Endothelial cell of umbilical vein (primary cell): ENCODE measurements at regions not wholly inside any gene's neighbourhood (a gene's known extent, or its start where the extent isn't known, plus 50 kb on each side); places are given as distances from the start of the nearest gene placed in this dataset.

Experiments
- BruUV-seq: library from RNA; stranded (reverse); fragments of 400-500 nt; replicated peaks from 2 replicates; lab custom pipeline; 2021; lab: Mats Ljungman, UMichigan
- CTCF ChIA-PET: fragments of 300-600, 350-600 bp; sonication (Branson Sonifier 250); formaldehyde crosslinking; loops from one replicate; lab custom pipeline; 2021; ENCODE audit warnings: antibody characterized with exemption, inconsistent platforms; lab: Charles Lee
- POLR2A ChIA-PET: fragments of 300-600, 350-600 bp; sonication (Branson Sonifier 250); formaldehyde crosslinking; loops from one replicate; lab custom pipeline; 2021; ENCODE audit warnings: antibody characterized with exemption, inconsistent platforms; lab: Charles Lee
- DNase-seq: peaks from one replicate; pipeline ENCODE4 v3.0.0-alpha.2; 2011; ENCODE audit warnings: low read depth, low spot score
- FAIRE-seq: peaks from 2 replicates; lab custom pipeline; 2011; peaks lifted over from hg19 to GRCh38; lab: Jason Lieb, UNC
- H2AFZ ChIP-seq: 2 replicates; pipeline ENCODE4 v1.6.0; 2012; ENCODE audit warnings: low read depth, low read length, control low read depth, inconsistent platforms
- H3K27ac ChIP-seq: 2 replicates; pipeline ENCODE4 v1.5.1; 2011; ENCODE audit warnings: low read depth, mild to moderate bottlenecking, control low read depth, low read length, moderate library complexity; ENCODE audit not compliant: insufficient read depth
- H3K27me3 ChIP-seq, 2 experiments: 2 replicates each; pipeline versions ENCODE4 v1.6.0 to v1.6.1; 2011; ENCODE audit warnings: low read length in 2 of 2, mixed read lengths in 1 of 2; ENCODE audit not compliant: control insufficient read depth in 2 of 2, insufficient read depth in 2 of 2
- H3K36me3 ChIP-seq, 2 experiments: 2 replicates in 1 of 2; 3 replicates in 1 of 2; pipeline ENCODE4 v1.5.1; 2011; ENCODE audit warnings: low read length in 2 of 2, mild to moderate bottlenecking in 1 of 2, moderate library complexity in 1 of 2; ENCODE audit not compliant: control insufficient read depth in 2 of 2, insufficient read depth in 2 of 2; ENCODE audit errors: extremely low read depth in 1 of 2
- H3K4me1 ChIP-seq: 3 replicates; pipeline ENCODE4 v1.5.1; 2011; ENCODE audit warnings: mild to moderate bottlenecking, low read length; ENCODE audit not compliant: control insufficient read depth, insufficient read depth; ENCODE audit errors: extremely low read depth
- H3K4me2 ChIP-seq: 2 replicates; pipeline ENCODE4 v1.6.1; 2011; ENCODE audit warnings: low read length, control low read depth, mixed read lengths; ENCODE audit not compliant: insufficient read depth
- H3K4me3 ChIP-seq, 3 experiments: fragments of 200-600 bp in 1 of 3; sonication (generic), shearing (Covaris generic) in 1 of 3; replicated peaks in 1 of 3; 2 replicates each; pipeline ENCODE4 v1.5.1; 2011 to 2016; ENCODE audit warnings: control low read depth in 3 of 3, low read length in 3 of 3, mild to moderate bottlenecking in 2 of 3, inconsistent platforms in 1 of 3, low read depth in 1 of 3, moderate library complexity in 1 of 3; ENCODE audit not compliant: insufficient read depth in 1 of 3
- H3K79me2 ChIP-seq: 2 replicates; pipeline ENCODE4 v1.6.0; 2012; ENCODE audit warnings: low read length, inconsistent platforms; ENCODE audit not compliant: control insufficient read depth, insufficient read depth
- H3K9ac ChIP-seq: replicated peaks from 2 replicates; pipeline ENCODE3; 2011; ENCODE audit warnings: low read length, control low read depth; ENCODE audit not compliant: insufficient read depth; ENCODE audit errors: extremely low read depth
- H3K9me1 ChIP-seq: replicated peaks from 3 replicates; pipeline ENCODE4 v1.6.0; 2011; ENCODE audit warnings: mild to moderate bottlenecking, low read length; ENCODE audit not compliant: control insufficient read depth, insufficient read depth; ENCODE audit errors: extremely low read depth
- H3K9me3 ChIP-seq: replicated peaks from 2 replicates; pipeline ENCODE4 v1.5.1; 2012; ENCODE audit warnings: low read length, inconsistent platforms; ENCODE audit not compliant: control insufficient read depth, insufficient read depth
- H4K20me1 ChIP-seq: replicated peaks from 2 replicates; pipeline ENCODE3; 2011; ENCODE audit warnings: mild to moderate bottlenecking, low read length; ENCODE audit not compliant: control insufficient read depth, insufficient read depth; ENCODE audit errors: extremely low read depth
- EZH2 ChIP-seq: IDR thresholded peaks from 2 replicates; pipeline ENCODE4 v1.6.1; 2012; ENCODE audit warnings: borderline replicate concordance, low read depth, mild to moderate bottlenecking, moderate library complexity, low read length, inconsistent platforms; ENCODE audit not compliant: severe bottlenecking
- FOS ChIP-seq: IDR thresholded peaks from 2 replicates; pipeline ENCODE4 v1.6.1; 2011; ENCODE audit warnings: mild to moderate bottlenecking, low read length, moderate library complexity, borderline replicate concordance; ENCODE audit not compliant: insufficient read depth
- GATA2 ChIP-seq: IDR thresholded peaks from 2 replicates; pipeline ENCODE4 v1.7.0; 2011; ENCODE audit warnings: low read depth, mild to moderate bottlenecking, moderate library complexity, mixed read lengths, low read length; ENCODE audit not compliant: insufficient read length, insufficient read depth
- JUN ChIP-seq: IDR thresholded peaks from 2 replicates; pipeline ENCODE4 v1.6.1; 2011; ENCODE audit warnings: borderline replicate concordance, low read depth; ENCODE audit not compliant: insufficient read length, insufficient read depth
- MYC ChIP-seq: IDR thresholded peaks from one replicate; pipeline ENCODE4 v1.6.1; 2011; ENCODE audit warnings: mild to moderate bottlenecking, low read depth, low read length
- POLR2A ChIP-seq: IDR thresholded peaks from 2 replicates; pipeline ENCODE4 v1.6.1; 2012; ENCODE audit warnings: low read depth, mild to moderate bottlenecking, control low read depth, low read length
- POLR2AphosphoS5 ChIP-seq: IDR thresholded peaks from 2 replicates; pipeline ENCODE4 v1.6.1; 2012; ENCODE audit warnings: low read depth, mild to moderate bottlenecking, control low read depth, low read length, moderate library complexity; ENCODE audit not compliant: insufficient read depth
- dilution Hi-C: fragments of 300-500 bp; cut with MboI; formaldehyde crosslinking; loops from one replicate; pipeline ENCODE4 v1.15.0; 2019; ENCODE audit warnings: low sequenced_read_pairs; ENCODE audit not compliant: extremely low pct_ligation_motif_present
- intact Hi-C: fragments of 100-400 bp; cut with micrococcal nuclease; formaldehyde crosslinking; loops from one replicate; pipeline ENCODE4 v1.10.0; 2022
- TF ChIP-seq, protein P1 (sequence below): IDR thresholded peaks from 2 replicates; pipeline ENCODE4 v1.6.1; 2011; ENCODE audit not compliant: insufficient read depth, insufficient read length
- TF ChIP-seq, protein P2 (sequence below), 2 donors: IDR thresholded peaks; 1 replicate in 1 of 2; 2 replicates in 1 of 2; pipeline ENCODE4 v1.5.1; 2011; ENCODE audit warnings: low read length in 2 of 2, mild to moderate bottlenecking in 2 of 2, moderate library complexity in 2 of 2, control low read depth in 1 of 2, inconsistent platforms in 1 of 2, low read depth in 1 of 2; ENCODE audit not compliant: insufficient read depth in 1 of 2; ENCODE audit errors: extremely low read depth in 1 of 2

DNA sequence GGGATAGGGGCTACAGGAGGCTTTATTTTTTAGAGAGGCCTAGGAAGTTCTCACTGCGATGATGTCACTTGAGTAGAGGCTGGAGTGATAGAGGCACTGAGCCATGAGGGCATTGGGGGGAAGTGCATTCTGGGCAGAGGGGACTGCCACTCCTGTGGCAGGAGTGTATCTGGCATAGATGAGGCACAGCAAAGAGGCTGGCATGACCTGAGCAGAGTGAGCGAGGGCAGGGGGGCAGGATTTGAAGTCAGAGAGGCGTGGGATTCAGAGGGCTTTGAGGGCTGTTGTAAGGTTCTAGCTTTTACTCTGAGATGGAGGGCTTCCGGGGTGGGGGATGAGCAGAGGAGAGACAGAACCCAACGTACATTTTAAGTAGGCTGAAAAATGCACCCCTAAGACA, 91.9 kb upstream of the SH3PXD2B start:
- Histone ChIP-seq H3K79me2 (no peaks in the 10 kb centered on the region), H3K9ac (no peak overlapping the region), H3K9me1 (no peaks in the 10 kb centered on the region), H3K9me3 (no peaks in the 10 kb centered on the region), H3K27me3 (no peaks in the 10 kb centered on the region), H3K27ac (no peak overlapping the region), H3K4me3 (no peak overlapping the region), H3K36me3 (no peaks in the 10 kb centered on the region), H4K20me1 (no peaks in the 10 kb centered on the region), H2AFZ (no peak overlapping the region), H3K4me1 (no peaks in the 10 kb centered on the region), H3K4me2 (no peak overlapping the region)
- TF ChIP-seq, protein P1, sequence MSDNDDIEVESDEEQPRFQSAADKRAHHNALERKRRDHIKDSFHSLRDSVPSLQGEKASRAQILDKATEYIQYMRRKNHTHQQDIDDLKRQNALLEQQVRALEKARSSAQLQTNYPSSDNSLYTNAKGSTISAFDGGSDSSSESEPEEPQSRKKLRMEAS = no peak
- TF ChIP-seq JUN = no peak
- TF ChIP-seq EZH2 = no peak
- TF ChIP-seq POLR2A = no peak
- no peak for TF ChIP-seq GATA2
- TF ChIP-seq POLR2AphosphoS5 = no peak
- TF ChIP-seq MYC = no peak
- TF ChIP-seq, protein P2, sequence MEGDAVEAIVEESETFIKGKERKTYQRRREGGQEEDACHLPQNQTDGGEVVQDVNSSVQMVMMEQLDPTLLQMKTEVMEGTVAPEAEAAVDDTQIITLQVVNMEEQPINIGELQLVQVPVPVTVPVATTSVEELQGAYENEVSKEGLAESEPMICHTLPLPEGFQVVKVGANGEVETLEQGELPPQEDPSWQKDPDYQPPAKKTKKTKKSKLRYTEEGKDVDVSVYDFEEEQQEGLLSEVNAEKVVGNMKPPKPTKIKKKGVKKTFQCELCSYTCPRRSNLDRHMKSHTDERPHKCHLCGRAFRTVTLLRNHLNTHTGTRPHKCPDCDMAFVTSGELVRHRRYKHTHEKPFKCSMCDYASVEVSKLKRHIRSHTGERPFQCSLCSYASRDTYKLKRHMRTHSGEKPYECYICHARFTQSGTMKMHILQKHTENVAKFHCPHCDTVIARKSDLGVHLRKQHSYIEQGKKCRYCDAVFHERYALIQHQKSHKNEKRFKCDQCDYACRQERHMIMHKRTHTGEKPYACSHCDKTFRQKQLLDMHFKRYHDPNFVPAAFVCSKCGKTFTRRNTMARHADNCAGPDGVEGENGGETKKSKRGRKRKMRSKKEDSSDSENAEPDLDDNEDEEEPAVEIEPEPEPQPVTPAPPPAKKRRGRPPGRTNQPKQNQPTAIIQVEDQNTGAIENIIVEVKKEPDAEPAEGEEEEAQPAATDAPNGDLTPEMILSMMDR (IDR thresholded peaks at IDR 0.05; ENCODE audit: extremely low read depth in 1 of 2, insufficient read depth in 1 of 2, low read depth in 1 of 2, low read length in 2 of 2) = no peak
- TF ChIP-seq FOS = no peak
- intact Hi-C loops = no loop called here
- CTCF ChIA-PET = no interaction called here
- no TSS peak for BruUV-seq
- POLR2A ChIA-PET = no interaction called here
- DNase-seq (no peak), FAIRE-seq (no peak)
- dilution Hi-C loops = no loop called here
